CD4-positive, alpha-beta T cell treated with Interleukin-17A for 1 hour (primary cell): ENCODE measurements at regions not wholly inside any gene's neighbourhood (a gene's known extent, or its start where the extent isn't known, plus 50 kb on each side); places are given as distances from the start of the nearest gene placed in this dataset.

Source experiments
- DNase-seq: peaks from one replicate; pipeline ENCODE4 v3.0.0-alpha.2; 2020

GRCh38 chr2:11955884-11956291, 209.5 kb downstream of the LPIN1 start:
- DNase-seq = no peak

- no peak for DNase-seq
Observed at GRCh38 chr2:11962707-11963328, 216.4 kb downstream of the LPIN1 start.

DNA sequence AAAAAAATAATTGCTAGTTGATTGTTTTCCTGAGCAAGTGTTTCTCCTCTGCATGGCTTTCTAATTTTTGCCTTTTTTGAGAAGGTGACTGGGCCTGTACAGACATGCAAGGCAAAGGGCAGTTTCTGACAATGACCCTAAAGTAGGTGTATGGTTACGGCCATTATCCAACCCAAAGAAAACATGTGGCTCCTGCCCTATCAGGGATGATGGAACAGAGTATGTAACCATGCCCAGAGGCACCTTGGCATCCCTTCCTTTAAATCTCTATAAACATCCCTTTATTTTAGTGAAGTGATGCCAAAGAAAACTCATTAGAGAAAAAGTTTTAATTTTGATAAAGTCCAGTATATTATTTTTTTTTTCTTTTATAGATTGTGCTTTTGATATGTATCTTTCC, 217.5 kb downstream of the LPIN1 start:
- DNase-seq = no peak

DNA sequence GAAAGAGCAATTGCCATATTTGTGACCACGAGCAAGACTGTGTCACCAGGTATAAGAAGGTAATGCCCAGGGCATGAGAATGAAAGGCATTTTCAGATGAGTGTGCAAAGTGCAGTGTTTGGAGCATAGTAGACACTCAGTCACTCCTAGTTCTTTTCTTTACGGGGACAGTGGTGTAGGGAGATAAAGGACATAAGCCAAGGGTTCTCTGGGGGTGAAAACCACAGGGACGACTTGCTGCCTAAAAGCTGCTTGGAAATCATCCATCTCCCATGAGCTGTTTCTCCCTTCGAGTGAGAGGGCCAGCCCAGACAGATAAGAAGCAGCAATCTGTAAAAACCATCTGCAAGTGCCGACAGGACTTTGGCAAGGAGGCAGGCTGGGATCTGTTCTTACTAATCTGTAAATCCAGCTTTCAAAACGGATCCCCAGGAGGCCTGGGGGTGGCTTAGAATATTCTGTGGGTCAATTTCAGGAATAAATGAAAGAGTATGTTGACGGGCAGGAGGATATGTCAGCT, 221.6 kb downstream of the LPIN1 start:
- no peak for DNase-seq

DNA sequence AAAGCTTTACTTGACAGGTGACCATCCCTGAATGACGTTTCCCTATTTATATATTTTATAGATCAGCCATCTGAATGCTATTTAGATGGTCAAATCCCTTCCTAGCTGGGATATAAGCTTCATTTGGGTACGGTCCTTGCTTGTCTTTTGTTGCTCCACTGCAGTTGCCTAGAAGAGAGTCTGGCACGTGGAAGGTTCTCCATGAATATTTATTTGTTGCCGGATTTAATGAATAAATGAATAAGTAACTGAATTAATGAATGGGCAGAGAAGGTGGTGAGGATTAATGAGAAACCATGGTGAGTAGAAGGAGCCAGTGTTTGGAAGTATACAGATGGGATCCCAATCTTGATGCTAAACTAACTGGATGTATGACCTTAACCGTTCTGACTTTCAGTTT, 222.1 kb downstream of the LPIN1 start:
- DNase-seq = no peak

- no peak for DNase-seq
Observed at GRCh38 chr2:11969774-11970173, 223.3 kb downstream of the LPIN1 start.

DNA sequence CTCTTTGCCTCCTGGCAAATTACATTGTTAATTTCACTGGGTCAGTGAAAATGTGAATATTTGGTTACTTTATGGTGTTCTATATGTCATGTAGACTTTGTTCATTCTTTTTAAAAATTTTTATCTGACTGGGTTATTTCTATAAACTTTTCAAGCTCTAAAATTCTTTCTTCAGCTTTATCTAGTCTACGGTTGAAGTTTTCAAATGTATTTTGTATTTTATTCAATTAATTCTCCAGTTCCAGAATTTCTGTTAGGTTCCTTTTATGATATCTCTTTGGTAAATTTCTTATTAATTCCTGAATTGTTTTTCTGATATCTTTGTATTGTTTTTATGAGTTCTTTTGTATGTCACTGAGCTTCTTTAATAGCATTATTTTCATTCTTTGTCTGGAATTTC, 228.1 kb downstream of the LPIN1 start:
- DNase-seq = no peak

DNA sequence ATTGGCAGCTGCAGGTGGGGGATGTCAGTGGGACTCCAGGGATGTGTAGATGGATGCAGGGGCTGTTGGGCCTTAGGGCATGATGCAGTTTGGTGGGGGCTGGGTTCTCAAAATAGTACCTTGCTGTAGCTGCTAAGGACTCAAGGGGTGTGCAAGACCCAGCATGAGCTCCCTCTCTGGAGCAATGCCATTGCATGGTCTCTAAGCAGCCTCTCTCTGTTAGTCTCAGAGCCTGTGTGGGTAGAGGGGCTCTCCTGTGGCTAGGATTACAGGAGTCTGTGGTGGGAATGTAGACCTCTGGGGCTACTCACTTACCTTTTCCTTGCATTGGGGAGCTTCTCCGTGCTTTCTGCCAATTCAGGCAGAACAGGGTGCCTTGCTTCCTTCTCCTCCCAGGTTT, 228.9 kb downstream of the LPIN1 start:
- DNase-seq = no peak

- DNase-seq = no peak
Observed at GRCh38 chr2:11976073-11976472, 229.6 kb downstream of the LPIN1 start.

DNA sequence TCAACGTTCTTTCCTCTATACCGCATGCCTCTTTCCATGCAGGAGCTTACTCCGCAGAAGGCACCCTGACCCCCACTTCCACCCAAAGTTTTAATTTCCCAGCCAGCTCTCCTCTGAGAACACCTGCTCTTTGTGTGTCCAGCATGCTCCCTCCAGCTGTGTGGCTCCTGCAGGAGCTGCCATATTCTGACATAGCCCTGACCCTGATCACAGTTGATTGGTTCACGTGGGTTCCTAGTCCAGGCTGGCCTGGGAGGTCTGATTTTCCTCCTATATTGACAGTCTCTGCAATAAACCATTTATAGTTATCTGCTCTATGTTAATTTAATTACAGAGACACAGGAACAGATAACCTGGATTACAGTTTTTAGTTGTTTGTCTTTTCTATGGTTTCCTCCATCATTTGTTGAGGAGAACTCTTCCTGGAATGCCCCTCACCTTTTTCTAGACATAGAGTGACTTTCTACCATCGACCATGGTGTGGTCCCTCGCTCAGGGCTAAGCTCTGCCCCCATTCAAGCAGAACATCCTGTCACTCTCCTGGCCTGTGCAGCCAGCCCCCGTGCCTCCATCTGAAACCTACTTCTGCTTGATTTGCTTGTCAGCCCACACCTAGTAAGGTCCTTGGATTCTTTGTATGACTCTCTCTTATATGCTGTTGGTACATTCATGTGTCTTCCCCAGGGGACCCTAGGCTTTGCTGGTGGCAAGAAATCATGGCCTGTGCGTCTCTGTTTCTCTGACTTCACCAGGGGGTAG, 231.5 kb downstream of the LPIN1 start:
- no peak for DNase-seq

- DNase-seq = no peak
Observed at GRCh38 chr2:11980809-11981208, 234.4 kb downstream of the LPIN1 start.

GRCh38 chr2:11983401-11983800, 237.0 kb downstream of the LPIN1 start:
- DNase-seq = no peak

- DNase-seq = no peak
Observed at GRCh38 chr2:11983870-11984269, 237.4 kb downstream of the LPIN1 start.

DNA sequence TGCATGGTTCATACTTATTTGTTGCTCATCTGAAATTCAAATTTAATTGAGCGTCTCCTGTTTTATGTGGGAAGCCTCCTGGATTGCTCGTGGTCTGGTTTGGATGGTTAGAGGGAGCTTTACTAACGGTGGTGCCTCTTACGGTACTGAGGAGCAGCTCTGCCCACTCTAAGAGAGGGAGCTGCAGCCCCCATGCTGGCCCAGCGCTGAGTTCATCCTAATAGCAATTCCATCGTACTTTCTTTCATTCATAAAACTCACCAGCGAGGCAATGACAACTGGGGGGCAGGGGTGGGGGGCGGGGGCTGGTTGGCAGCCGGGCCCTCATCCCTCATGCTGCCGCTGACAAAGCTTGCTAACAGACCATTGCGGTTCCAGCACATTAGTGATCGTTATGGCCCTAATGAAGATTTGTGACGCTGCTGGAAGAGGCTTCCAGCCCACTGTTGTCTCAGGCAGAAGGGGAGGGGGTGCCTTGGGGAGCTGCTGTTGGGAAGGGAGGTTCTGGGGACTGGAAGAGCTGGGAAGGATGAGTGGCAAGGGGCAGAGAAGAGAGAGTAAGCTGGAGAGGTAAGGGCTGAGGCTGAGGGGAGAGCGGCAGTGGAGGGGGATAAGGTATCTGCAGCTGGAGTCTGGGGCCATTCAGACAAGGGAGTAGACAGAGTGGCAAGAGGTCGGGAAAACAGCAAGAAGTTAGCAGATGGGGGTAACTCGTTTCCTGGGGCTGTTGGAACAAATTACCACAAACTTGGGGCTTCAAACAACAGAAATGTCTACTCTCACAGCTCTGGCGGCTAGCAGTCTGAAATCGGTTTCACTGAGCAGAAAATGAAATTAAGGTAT, 238.1 kb downstream of the LPIN1 start:
- DNase-seq = no peak

- no peak for DNase-seq
Observed at GRCh38 chr2:11985817-11986566, 239.6 kb downstream of the LPIN1 start.

DNA sequence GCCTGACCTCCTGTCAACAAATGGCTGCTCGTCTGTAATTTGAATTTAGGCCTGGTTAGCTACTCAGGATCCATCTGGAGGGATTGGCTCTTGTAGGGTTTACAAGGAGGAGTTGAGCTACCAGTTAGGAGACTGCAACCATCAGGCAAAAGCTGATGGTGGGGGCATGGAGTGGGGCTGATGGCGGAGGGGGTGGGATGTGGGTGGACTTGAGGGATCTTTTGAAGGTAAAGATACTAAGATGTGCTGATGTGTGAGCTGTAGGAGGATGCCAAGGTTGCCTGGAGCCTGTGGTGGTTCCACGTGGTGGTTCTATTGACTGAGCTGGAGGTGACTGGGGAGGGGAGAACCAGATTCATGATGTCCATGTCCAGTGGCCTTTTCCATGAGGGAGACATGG, 240.7 kb downstream of the LPIN1 start:
- no peak for DNase-seq

DNA sequence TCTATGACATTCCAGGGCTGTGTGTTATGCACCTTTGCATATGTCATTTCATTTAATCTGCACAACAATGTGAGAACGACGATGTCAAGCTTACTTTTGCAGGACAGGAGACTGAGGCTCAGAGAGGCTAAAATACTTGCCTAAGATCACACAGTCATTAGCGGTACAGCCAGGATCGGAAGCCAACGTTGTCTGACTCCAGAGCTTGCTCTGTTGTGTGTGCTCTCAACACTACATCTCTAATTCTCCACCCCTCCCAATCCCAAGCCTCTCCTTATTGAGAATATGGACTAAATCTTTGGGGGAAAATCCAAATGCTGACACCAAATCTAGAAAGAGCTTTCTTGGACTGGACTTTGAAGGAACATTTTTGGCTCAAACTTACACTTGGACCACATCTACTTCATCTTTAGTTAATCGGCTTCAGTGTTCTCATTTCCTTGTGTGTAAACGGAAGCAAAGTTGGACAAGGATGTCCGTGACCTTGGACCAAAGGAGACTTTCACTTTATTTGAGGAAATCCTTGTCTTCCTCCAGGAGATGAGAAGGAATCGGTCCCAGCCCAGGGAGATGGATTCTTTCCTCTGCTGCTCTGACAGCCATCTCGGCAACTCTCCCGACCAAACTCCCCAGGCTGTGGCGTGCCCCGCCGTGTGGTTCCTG, 242.4 kb downstream of the LPIN1 start:
- no peak for DNase-seq

DNA sequence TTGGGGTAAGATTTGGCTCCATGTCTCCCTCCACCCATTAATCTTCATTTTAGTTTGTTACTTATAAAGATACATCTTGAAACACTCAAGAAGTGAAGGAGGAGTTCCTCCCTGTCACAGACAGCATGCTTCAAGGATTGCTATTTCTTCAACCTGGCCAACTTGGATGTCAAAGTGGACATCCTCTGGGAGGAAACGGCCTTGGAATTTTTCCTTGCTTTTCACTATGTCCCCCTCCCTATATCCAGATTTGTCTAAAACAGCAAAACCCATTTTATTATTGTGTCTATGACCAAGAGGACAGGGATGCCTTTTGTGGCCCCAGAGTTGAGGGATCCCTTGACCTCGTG, 242.9 kb downstream of the LPIN1 start:
- no peak for DNase-seq

- DNase-seq = no peak
Observed at GRCh38 chr2:11990576-11990975, 244.1 kb downstream of the LPIN1 start.

DNA sequence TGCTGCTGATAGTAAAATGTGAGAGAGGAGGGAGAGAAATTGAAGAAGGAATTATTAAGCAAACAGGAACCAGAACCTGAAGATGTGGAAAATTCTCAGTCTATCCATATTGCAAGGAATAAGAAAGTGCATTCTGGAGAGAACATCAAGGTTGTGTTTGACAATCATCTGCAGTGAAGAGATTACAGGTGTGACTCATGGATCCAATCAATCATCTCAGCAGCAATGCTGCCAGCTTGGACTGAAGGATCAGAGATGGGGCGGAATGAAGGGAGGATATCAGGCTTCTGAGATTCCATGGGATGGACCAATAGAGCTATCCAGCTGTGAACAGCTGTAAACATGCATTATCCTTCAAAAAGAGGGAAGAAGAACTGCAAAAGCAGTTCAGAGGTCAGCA, 247.3 kb downstream of the LPIN1 start:
- no peak for DNase-seq

DNA sequence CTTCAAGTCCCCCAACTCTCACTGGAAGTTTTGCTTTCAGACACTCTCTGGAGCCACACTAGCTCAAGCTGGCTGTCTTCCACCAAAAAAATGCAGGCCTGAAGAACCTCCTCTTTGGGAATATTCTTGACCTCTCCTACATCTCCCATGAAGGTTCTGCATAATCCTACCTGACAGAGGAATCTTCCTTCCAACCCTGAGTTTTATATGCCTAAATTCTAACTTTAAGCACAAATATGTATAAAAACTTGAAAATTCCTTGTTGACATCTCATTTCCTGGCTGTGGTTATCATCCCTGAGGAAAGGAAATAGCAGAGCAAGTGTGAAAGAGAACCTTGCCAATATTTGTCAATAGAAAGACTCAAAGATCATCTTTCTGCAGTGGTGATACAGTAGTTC, 249.0 kb downstream of the LPIN1 start:
- DNase-seq = no peak

DNA sequence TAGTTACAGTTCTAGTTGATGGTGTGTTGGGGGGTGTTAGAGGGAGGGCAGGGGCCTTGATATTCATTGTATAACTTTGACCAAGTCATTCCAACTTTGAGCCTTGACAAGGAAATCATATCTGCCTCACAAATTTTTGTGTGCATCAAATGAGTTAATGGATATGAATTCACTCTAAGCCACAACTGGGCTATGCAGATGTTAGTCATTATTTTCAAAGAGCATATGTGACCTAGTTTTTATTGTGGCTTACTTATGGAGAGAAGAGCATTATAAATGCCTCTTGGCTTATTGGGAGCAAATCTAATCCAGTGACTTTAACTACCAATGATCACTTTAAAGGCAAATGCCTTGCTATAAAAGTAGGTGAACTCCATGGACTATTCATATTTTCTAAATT, 250.2 kb downstream of the LPIN1 start:
- DNase-seq = no peak

DNA sequence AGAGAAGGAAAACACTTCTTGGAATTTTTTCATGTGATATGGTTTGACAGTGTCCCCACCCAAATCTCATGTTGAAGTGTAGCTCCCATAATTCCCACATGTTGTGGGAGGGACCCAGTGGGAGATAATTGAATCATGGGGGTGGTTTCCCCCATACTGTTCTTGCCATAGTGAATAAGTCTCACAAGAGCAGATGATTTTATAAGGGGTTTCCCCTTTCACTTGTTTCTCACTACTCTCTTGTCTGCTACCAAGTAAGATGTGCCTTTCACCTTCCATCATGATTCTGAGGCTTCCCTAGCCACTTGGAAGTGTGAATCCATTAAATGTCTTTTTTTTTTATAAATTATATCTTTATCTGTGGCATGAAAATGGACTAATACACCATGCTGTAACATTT, 250.7 kb downstream of the LPIN1 start:
- no peak for DNase-seq
